ENCODE measurements at regions not wholly inside any gene's neighbourhood (a gene's known extent, or its start where the extent isn't known, plus 50 kb on each side); places are given as distances from the start of the nearest gene placed in this dataset.

- intact Hi-C loops (cut with DNase I), result no loop called here
- FAIRE-seq, result no peak
- H3K9me3 ChIP-seq (ENCODE audit: control insufficient read depth in 2 of 3, insufficient read depth in 1 of 3, low read length in 3 of 3), result no peaks in the 10 kb centered on the region
- no peaks in the 10 kb centered on the region for H3K4me1 ChIP-seq (ENCODE audit: control insufficient read depth in 2 of 3, insufficient read depth in 2 of 3, low read depth in 1 of 3, low read length in 3 of 3)
- H3K27me3 ChIP-seq (ENCODE audit: control insufficient read depth, insufficient read depth, low read length), result no peaks in the 10 kb centered on the region
- no peak for DNase-seq
- TF ChIP-seq CTCF (IDR thresholded peaks at IDR 0.05; ENCODE audit: borderline replicate concordance, extremely low read depth, insufficient read depth), result no peak
- no peak overlapping the region for H3K27ac ChIP-seq (ENCODE audit: low read depth in 2 of 2, low read length in 2 of 2)
- H3K9ac ChIP-seq (ENCODE audit: low read length in 3 of 3), result no peak overlapping the region
- no peak overlapping the region for H3K4me3 ChIP-seq (ENCODE audit: low read length in 3 of 3)
- H3K36me3 ChIP-seq (ENCODE audit: control insufficient read depth in 2 of 3, insufficient read depth in 3 of 3, low read length in 3 of 3), result no peaks in the 10 kb centered on the region
Measured at GRCh38 chr2:33784488-33784887, 185.4 kb upstream of the FAM98A start.

GRCh38 chr2:33782395-33783230 lies 183.5 kb upstream of the FAM98A start:
- Histone ChIP-seq H3K4me1 (ENCODE audit: control insufficient read depth in 2 of 3, insufficient read depth in 2 of 3, low read depth in 1 of 3, low read length in 3 of 3) (no peaks in the 10 kb centered on the region), H3K4me3 (ENCODE audit: low read length in 3 of 3) (no peak overlapping the region), H3K27ac (ENCODE audit: low read depth in 2 of 2, low read length in 2 of 2) (no peak overlapping the region), H3K9ac (ENCODE audit: low read length in 3 of 3) (no peak overlapping the region), H3K9me3 (ENCODE audit: control insufficient read depth in 2 of 3, insufficient read depth in 1 of 3, low read length in 3 of 3) (no peaks in the 10 kb centered on the region), H3K36me3 (ENCODE audit: control insufficient read depth in 2 of 3, insufficient read depth in 3 of 3, low read length in 3 of 3) (no peaks in the 10 kb centered on the region), H3K27me3 (ENCODE audit: control insufficient read depth, insufficient read depth, low read length) (no peaks in the 10 kb centered on the region)
- no peak for TF ChIP-seq CTCF (IDR thresholded peaks at IDR 0.05; ENCODE audit: borderline replicate concordance, extremely low read depth, insufficient read depth)
- intact Hi-C loops (cut with DNase I), result no loop called here
- no peak for FAIRE-seq
- DNase-seq, result no peak

- no peak overlapping the region for H3K9ac ChIP-seq (ENCODE audit: low read length in 3 of 3)
- intact Hi-C loops (cut with DNase I), result no loop called here
- no peak overlapping the region for H3K27ac ChIP-seq (ENCODE audit: low read depth in 2 of 2, low read length in 2 of 2)
- FAIRE-seq (no peak), DNase-seq (no peak)
- H3K27me3 ChIP-seq (ENCODE audit: control insufficient read depth, insufficient read depth, low read length), result no peaks in the 10 kb centered on the region
- H3K9me3 ChIP-seq (ENCODE audit: control insufficient read depth in 2 of 3, insufficient read depth in 1 of 3, low read length in 3 of 3), result no peaks in the 10 kb centered on the region
- no peak overlapping the region for H3K4me3 ChIP-seq (ENCODE audit: low read length in 3 of 3)
- H3K4me1 ChIP-seq (ENCODE audit: control insufficient read depth in 2 of 3, insufficient read depth in 2 of 3, low read depth in 1 of 3, low read length in 3 of 3), result no peaks in the 10 kb centered on the region
- no peaks in the 10 kb centered on the region for H3K36me3 ChIP-seq (ENCODE audit: control insufficient read depth in 2 of 3, insufficient read depth in 3 of 3, low read length in 3 of 3)
- TF ChIP-seq CTCF (IDR thresholded peaks at IDR 0.05; ENCODE audit: borderline replicate concordance, extremely low read depth, insufficient read depth), result no peak
Measured at GRCh38 chr2:33777786-33778185, 178.7 kb upstream of the FAM98A start.

All from kidney (tissue), 13 donors.